ENCODE measurements at regions not wholly inside any gene's neighbourhood (a gene's known extent, or its start where the extent isn't known, plus 50 kb on each side); places are given as distances from the start of the nearest gene placed in this dataset.

GRCh38 chr2:4134551-4135550, 431.5 kb downstream of the DCDC2C start:
- TF ChIP-seq EZH2 (IDR thresholded peaks at IDR 0.05) (no peak), POLR2AphosphoS5 (IDR thresholded peaks at IDR 0.05; ENCODE audit: borderline replicate concordance, low read depth, low read length) (no peak), FOXP2 (optimal IDR thresholded peaks at IDR 0.05; ENCODE audit: control extremely low read depth, extremely low read length, insufficient read depth) (no peak)
